Islet of Langerhans (tissue), 1 donor: ENCODE measurements at regions not wholly inside any gene's neighbourhood (a gene's known extent, or its start where the extent isn't known, plus 50 kb on each side); places are given as distances from the start of the nearest gene placed in this dataset.

Source experiments
- FAIRE-seq: peaks from one replicate; lab custom pipeline; 2011; peaks lifted over from hg19 to GRCh38; lab: Jason Lieb, UNC

DNA sequence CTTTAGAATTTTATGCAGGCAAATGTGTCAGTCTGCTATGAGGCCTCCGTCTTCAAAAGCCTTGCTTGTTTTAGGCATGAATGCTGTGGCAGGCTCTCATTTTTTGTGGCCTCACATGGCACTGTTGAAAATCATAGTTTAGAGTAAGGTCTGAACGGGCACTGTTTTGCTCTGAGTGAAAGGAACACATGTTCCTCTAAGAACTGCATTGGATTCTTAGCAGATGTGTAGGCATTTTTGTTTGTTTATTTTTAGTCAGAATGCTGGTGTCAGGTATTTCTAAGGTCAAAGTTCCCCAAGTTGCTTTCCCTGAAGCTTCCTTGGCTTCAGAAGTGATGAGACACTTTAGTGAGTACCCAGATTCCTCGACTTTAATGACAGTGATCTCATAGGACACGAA is 173.7 kb downstream of the HS3ST3B1 start:
- FAIRE-seq, result no peak

- no peak for FAIRE-seq
Measured at GRCh38 chr17:14471052-14471451, 170.2 kb downstream of the HS3ST3B1 start.

DNA sequence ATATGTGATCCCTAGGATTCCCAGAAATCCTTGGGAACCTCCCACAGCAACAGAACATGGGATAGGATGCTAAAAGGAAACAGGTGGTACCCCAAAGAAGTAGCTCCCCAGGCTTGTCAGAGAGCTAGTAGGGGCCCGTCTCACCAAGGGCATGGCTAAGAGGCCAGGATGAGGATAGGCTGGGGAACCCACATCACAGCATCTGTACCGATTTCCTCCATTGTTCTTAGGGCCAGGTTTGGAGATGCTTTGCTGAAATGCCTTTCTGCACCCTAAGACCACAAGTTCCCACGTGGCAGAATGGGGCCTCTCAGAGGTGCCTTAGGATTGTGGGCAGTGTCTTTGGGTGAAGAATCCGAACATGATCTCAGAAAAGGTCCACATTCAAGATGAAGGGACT is 169.5 kb downstream of the HS3ST3B1 start:
- no peak for FAIRE-seq

GRCh38 chr17:14469971-14470370 is 169.1 kb downstream of the HS3ST3B1 start:
- FAIRE-seq, result no peak

- no peak for FAIRE-seq
Measured at GRCh38 chr17:14468858-14469257, 168.0 kb downstream of the HS3ST3B1 start.

GRCh38 chr17:14461227-14461548 is 160.3 kb downstream of the HS3ST3B1 start:
- no peak for FAIRE-seq

- no peak for FAIRE-seq
Measured at GRCh38 chr17:14460516-14461226, 159.8 kb downstream of the HS3ST3B1 start.

DNA sequence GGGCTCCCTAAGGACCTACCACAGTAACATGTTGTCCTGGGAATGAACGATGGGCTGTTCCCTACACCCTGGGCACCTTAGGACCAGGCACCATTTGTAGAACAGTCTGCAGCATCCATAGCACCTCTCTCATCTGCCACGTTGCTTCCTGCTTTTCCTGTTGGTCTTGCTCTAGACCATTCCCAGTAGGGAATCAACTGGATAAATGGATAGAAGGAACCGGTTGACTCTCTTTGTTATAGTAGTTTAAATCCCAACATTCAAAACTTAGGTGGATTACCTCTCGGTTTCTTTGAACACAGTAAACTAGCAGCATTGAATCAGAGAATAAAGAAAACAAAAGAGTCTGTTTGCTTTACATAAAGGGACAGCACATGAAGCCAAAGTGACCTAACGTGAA is 159.1 kb downstream of the HS3ST3B1 start:
- no peak for FAIRE-seq

DNA sequence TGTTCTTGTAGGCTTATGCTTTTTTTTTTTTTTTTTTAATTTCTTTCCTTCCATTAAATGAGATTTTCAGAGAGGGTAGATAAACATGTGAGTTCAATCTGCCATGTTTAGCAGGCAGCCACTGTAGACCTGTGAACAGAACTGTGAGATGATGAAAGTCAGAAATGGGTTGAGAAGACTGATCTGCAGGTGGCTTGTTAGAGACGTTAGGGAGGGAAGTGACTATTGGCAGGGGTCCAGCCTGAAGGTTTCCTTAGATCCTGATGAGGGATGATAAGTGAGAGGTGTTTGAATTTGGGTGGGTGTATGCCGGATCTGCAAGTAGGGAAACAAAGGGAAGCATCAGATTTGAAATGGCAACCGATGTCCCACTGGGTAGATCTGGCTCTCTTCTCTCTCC is 157.8 kb downstream of the HS3ST3B1 start:
- no peak for FAIRE-seq

- no peak for FAIRE-seq
Measured at GRCh38 chr17:14454746-14455145, 153.9 kb downstream of the HS3ST3B1 start.

GRCh38 chr17:14452856-14453255 is 152.0 kb downstream of the HS3ST3B1 start:
- FAIRE-seq, result no peak

DNA sequence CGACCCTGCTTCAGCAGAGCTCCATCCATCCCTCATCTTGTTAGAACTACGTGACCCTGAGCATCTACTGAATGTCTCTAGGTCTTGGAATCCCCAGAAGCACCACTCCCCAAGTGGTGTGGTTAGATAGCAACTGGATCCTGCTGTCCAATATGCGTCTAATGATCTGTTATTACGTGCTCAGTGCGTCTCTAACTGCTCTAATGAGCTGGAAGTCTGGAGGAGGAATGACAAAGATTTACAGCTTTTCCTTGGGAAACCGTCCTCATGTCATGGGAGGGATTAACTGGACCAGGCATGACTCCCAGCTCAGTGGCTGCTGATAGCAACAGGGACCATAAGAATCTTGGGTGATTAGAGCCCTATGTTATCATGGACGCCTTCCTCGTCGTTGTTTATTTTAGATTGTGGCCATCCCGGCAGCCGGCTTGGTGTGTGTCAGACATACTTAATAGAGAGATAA is 150.9 kb downstream of the HS3ST3B1 start:
- FAIRE-seq, result no peak

GRCh38 chr17:14448818-14449217 is 147.9 kb downstream of the HS3ST3B1 start:
- FAIRE-seq, result no peak

- no peak for FAIRE-seq
Measured at GRCh38 chr17:14446825-14447224, 145.9 kb downstream of the HS3ST3B1 start.

- no peak for FAIRE-seq
Measured at GRCh38 chr17:14444915-14445314, 144.0 kb downstream of the HS3ST3B1 start.

GRCh38 chr17:14442798-14443528 is 142.1 kb downstream of the HS3ST3B1 start:
- FAIRE-seq, result no peak

- FAIRE-seq, result no peak
Measured at GRCh38 chr17:14437176-14437575, 136.3 kb downstream of the HS3ST3B1 start.

- FAIRE-seq, result no peak
Measured at GRCh38 chr17:14436266-14436665, 135.4 kb downstream of the HS3ST3B1 start.

DNA sequence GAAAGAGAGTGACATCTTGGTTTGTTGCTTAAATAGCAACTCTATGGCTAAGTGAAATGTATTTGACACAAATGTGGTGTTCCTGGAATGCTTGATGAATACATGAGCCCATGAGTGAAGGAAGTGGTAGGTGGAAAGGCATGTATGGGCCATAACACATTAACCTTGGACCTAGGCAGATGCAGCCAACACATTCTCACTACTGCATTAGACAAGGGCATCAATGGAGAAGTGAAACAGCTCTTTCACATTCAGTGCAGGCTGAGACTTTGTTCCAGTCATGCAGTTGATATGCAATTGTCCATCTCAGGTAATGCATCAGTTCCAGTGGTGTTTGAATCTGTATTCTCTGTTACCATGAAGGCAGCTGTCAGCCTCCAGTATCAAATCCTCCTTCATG is 133.6 kb downstream of the HS3ST3B1 start:
- no peak for FAIRE-seq

DNA sequence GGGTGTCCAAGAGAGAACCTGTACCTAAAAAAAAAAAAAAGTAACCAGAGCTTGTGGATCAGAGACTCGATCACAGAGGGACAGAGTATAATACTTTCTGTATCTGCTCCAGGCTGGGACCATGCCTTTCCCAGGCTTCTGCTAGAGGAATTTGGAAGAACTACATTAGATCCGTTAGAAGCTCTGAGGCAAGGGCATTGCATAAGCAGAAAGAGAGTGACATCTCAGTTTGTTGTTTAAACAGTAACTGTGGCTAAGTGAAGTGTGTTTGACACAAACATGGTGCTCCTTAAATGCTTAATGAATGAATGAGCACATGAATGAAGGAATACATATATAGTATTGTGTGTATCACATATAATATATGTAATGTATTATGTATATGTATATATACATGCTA is 131.2 kb downstream of the HS3ST3B1 start:
- no peak for FAIRE-seq

GRCh38 chr17:14429084-14429483 is 128.2 kb downstream of the HS3ST3B1 start:
- FAIRE-seq, result no peak

- no peak for FAIRE-seq
Measured at GRCh38 chr17:14428648-14429029, 127.8 kb downstream of the HS3ST3B1 start.

GRCh38 chr17:14427900-14428647 is 127.2 kb downstream of the HS3ST3B1 start:
- FAIRE-seq, result no peak
